OCI-LY7 (cell line): ENCODE measurements at regions not wholly inside any gene's neighbourhood (a gene's known extent, or its start where the extent isn't known, plus 50 kb on each side); places are given as distances from the start of the nearest gene placed in this dataset.

Source experiments
- BruUV-seq: library from RNA; stranded (reverse); fragments of 400-500 nt; replicated peaks from 2 replicates; lab custom pipeline; 2021; lab: Mats Ljungman, UMichigan
- CTCF ChIA-PET: fragments of 300-600 bp; sonication (Branson Sonifier 250); formaldehyde crosslinking; loops from one replicate; lab custom pipeline; 2022; ENCODE audit warnings: antibody characterized with exemption; ENCODE audit not compliant: unreplicated experiment; lab: Charles Lee
- POLR2A ChIA-PET: fragments of 300-600 bp; sonication (Branson Sonifier 250); formaldehyde crosslinking; loops from one replicate; lab custom pipeline; 2022; ENCODE audit warnings: antibody characterized with exemption; lab: Charles Lee
- DNase-seq: peaks from one replicate; pipeline ENCODE4 v3.0.0-alpha.2; 2015; ENCODE audit warnings: low spot score
- H2AFZ ChIP-seq: fragments of 200-600 bp; sonication (generic), shearing (Covaris generic); 2 replicates; pipeline ENCODE4 v1.6.1; 2014; ENCODE audit warnings: mild to moderate bottlenecking, antibody characterized with exemption, low read length, moderate library complexity
- H3K27ac ChIP-seq: fragments of 200-600 bp; sonication (generic); 2 replicates; pipeline ENCODE4 v1.5.1; 2014; ENCODE audit warnings: mixed run types, low read depth, mild to moderate bottlenecking, moderate library complexity, low read length, inconsistent platforms; ENCODE audit not compliant: poor library complexity, severe bottlenecking
- H3K36me3 ChIP-seq: fragments of 200-600 bp; sonication (generic); 2 replicates; pipeline ENCODE4 v1.6.1; 2014; ENCODE audit warnings: mild to moderate bottlenecking, antibody characterized with exemption, low read length, moderate library complexity, mixed read lengths; ENCODE audit not compliant: insufficient read depth
- H3K4me1 ChIP-seq: fragments of 200-600 bp; sonication (generic); 2 replicates; pipeline ENCODE4 v1.5.1; 2014; ENCODE audit warnings: mild to moderate bottlenecking, low read length; ENCODE audit not compliant: insufficient read depth, poor library complexity, severe bottlenecking
- H3K4me2 ChIP-seq: fragments of 200-600 bp; sonication (generic); 2 replicates; pipeline ENCODE4 v1.6.1; 2014; ENCODE audit warnings: mild to moderate bottlenecking, low read length
- H3K4me3 ChIP-seq: fragments of 200-600 bp; sonication (generic); 2 replicates; pipeline ENCODE4 v1.5.1; 2014; ENCODE audit warnings: mild to moderate bottlenecking, low read depth, low read length; ENCODE audit not compliant: poor library complexity, severe bottlenecking
- H3K79me2 ChIP-seq: fragments of 200-600 bp; sonication (generic); 2 replicates; pipeline ENCODE4 v1.6.1; 2016; ENCODE audit warnings: low read depth, mild to moderate bottlenecking, low read length, moderate library complexity, mixed read lengths; ENCODE audit not compliant: insufficient read depth
- H3K9me2 ChIP-seq: fragments of 200-600 bp; sonication (generic); 2 replicates; pipeline ENCODE4 v1.6.1; 2016; ENCODE audit warnings: mild to moderate bottlenecking, low read length, mixed read lengths; ENCODE audit not compliant: insufficient read depth
- H3K9me3 ChIP-seq: fragments of 200-600 bp; sonication (generic); 2 replicates; pipeline ENCODE4 v1.6.1; 2014; ENCODE audit warnings: mild to moderate bottlenecking, mixed run types, low read length, mixed read lengths
- H4K20me1 ChIP-seq: fragments of 200-600 bp; sonication (generic); 2 replicates; pipeline ENCODE4 v1.6.1; 2014; ENCODE audit warnings: mild to moderate bottlenecking, antibody characterized with exemption, low read length, moderate library complexity, mixed read lengths; ENCODE audit not compliant: insufficient read depth
- CTCF ChIP-seq: fragments of 200-600 bp; sonication (generic); conservative IDR thresholded peaks from 2 replicates; pipeline ENCODE4 v1.5.1; 2014; ENCODE audit warnings: mild to moderate bottlenecking, antibody characterized with exemption, low read length, moderate library complexity, mixed read lengths
- EZH2phosphoT487 ChIP-seq: fragments of 200-600 bp; sonication (generic); IDR thresholded peaks from 2 replicates; pipeline ENCODE4 v1.6.1; 2018; ENCODE audit warnings: low read depth, borderline replicate concordance, mild to moderate bottlenecking, mixed run types, antibody characterized with exemption, low read length, moderate library complexity, mixed read lengths
- intact Hi-C: fragments of 100-400 bp; cut with micrococcal nuclease; formaldehyde crosslinking; loops from one replicate; pipeline ENCODE4 v1.10.0; 2022; ENCODE audit not compliant: unreplicated experiment

GRCh38 chr11:134611537-134611936, 199.5 kb upstream of the B3GAT1 start:
- DNase-seq: no peak
- no peaks in the 10 kb centered on the region for H3K4me1 ChIP-seq
- no peak overlapping the region for H3K27ac ChIP-seq
- BruUV-seq: no TSS peak
- no peaks in the 10 kb centered on the region for H3K36me3 ChIP-seq
- ChIA-PET POLR2A (no interaction called here), CTCF (no interaction called here)
- TF ChIP-seq EZH2phosphoT487: no peak
- no peak for TF ChIP-seq CTCF
- no peaks in the 10 kb centered on the region for H3K9me3 ChIP-seq
- H3K4me3 ChIP-seq: no peak overlapping the region
- no peak overlapping the region for H2AFZ ChIP-seq
- H3K79me2 ChIP-seq: no peaks in the 10 kb centered on the region
- no peak overlapping the region for H3K4me2 ChIP-seq
- H4K20me1 ChIP-seq: no peaks in the 10 kb centered on the region
- intact Hi-C loops: no loop called here
- no peaks in the 10 kb centered on the region for H3K9me2 ChIP-seq

- no peak for TF ChIP-seq CTCF
- no peak for TF ChIP-seq EZH2phosphoT487
- no peaks in the 10 kb centered on the region for H3K36me3 ChIP-seq
- CTCF ChIA-PET: no interaction called here
- intact Hi-C loops: no loop called here
- no peak overlapping the region for H3K27ac ChIP-seq
- H3K9me2 ChIP-seq: no peaks in the 10 kb centered on the region
- no peaks in the 10 kb centered on the region for H3K4me1 ChIP-seq
- POLR2A ChIA-PET: no interaction called here
- BruUV-seq: no TSS peak
- no peaks in the 10 kb centered on the region for H4K20me1 ChIP-seq
- H3K9me3 ChIP-seq: no peaks in the 10 kb centered on the region
- no peak overlapping the region for H3K4me2 ChIP-seq
- H3K4me3 ChIP-seq: no peak overlapping the region
- DNase-seq: no peak
- no peak overlapping the region for H2AFZ ChIP-seq
- H3K79me2 ChIP-seq: no peaks in the 10 kb centered on the region
Observed at GRCh38 chr11:134610116-134610910, 198.3 kb upstream of the B3GAT1 start.

- no TSS peak for BruUV-seq
- Histone ChIP-seq H3K36me3 (no peaks in the 10 kb centered on the region), H3K9me3 (no peaks in the 10 kb centered on the region), H3K4me2 (no peak overlapping the region), H4K20me1 (no peaks in the 10 kb centered on the region), H3K4me3 (no peak overlapping the region), H3K27ac (no peak overlapping the region), H2AFZ (no peak overlapping the region), H3K79me2 (no peaks in the 10 kb centered on the region), H3K4me1 (no peaks in the 10 kb centered on the region), H3K9me2 (no peaks in the 10 kb centered on the region)
- ChIA-PET POLR2A (no interaction called here), CTCF (no interaction called here)
- DNase-seq: no peak
- no peak for TF ChIP-seq CTCF
- TF ChIP-seq EZH2phosphoT487: no peak
- intact Hi-C loops: no loop called here
Observed at GRCh38 chr11:134609361-134610115, 197.5 kb upstream of the B3GAT1 start.
